GM23338 (cell line): ENCODE measurements at regions not wholly inside any gene's neighbourhood (a gene's known extent, or its start where the extent isn't known, plus 50 kb on each side); places are given as distances from the start of the nearest gene placed in this dataset.

ENCODE experiments used
- CREB1 ChIP-seq: fragments of 250-450 bp; sonication (Bioruptor Pico); IDR thresholded peaks from 2 replicates; pipeline ENCODE4 v1.5.0; 2020; ENCODE audit warnings: low read depth, mild to moderate bottlenecking, moderate library complexity
- EZH2 ChIP-seq: fragments of 200-600 bp; sonication (generic); IDR thresholded peaks from one replicate; pipeline ENCODE4 v1.8.0; 2017; ENCODE audit warnings: antibody characterized with exemption, mild to moderate bottlenecking, low read depth; ENCODE audit not compliant: unreplicated experiment
- EZH2phosphoT487 ChIP-seq: fragments of 200-600 bp; sonication (generic); IDR thresholded peaks from one replicate; pipeline ENCODE4 v1.8.1; 2018; ENCODE audit warnings: antibody characterized with exemption; ENCODE audit not compliant: unreplicated experiment
- JUNB ChIP-seq: IDR thresholded peaks from one replicate; pipeline ENCODE4 v1.6.1; 2016; ENCODE audit warnings: antibody characterized with exemption; ENCODE audit not compliant: unreplicated experiment
- NANOG ChIP-seq: IDR thresholded peaks from 2 replicates; pipeline ENCODE4 v1.6.1; 2016; ENCODE audit warnings: antibody characterized with exemption, borderline replicate concordance
- POLR2AphosphoS5 ChIP-seq: IDR thresholded peaks from 2 replicates; pipeline ENCODE4 v1.6.1; 2016; ENCODE audit warnings: antibody characterized with exemption, low read depth
- STAT1 ChIP-seq: IDR thresholded peaks from one replicate; pipeline ENCODE4 v1.6.1; 2016; ENCODE audit warnings: antibody characterized with exemption; ENCODE audit not compliant: unreplicated experiment
- ZNF114 ChIP-seq: fragments of 250-450 bp; sonication (Bioruptor Pico); IDR thresholded peaks from 2 replicates; pipeline ENCODE4 v1.5.0; 2020; ENCODE audit warnings: mild to moderate bottlenecking, moderate library complexity
- ZNF331 ChIP-seq: fragments of 250-450 bp; sonication (Bioruptor Pico); IDR thresholded peaks from 2 replicates; pipeline ENCODE4 v1.5.0; 2020; ENCODE audit warnings: low read depth, mild to moderate bottlenecking, moderate library complexity
- TF ChIP-seq, protein P1 (sequence below), 2 experiments: fragments of 200-600 bp in 1 of 2; sonication (generic) in 1 of 2; conservative IDR thresholded peaks; 2 replicates each; pipeline versions ENCODE4 v1.5.1 to v1.6.1; 2016 to 2017; ENCODE audit warnings: antibody characterized with exemption in 2 of 2, low read depth in 2 of 2, mild to moderate bottlenecking in 2 of 2, moderate library complexity in 1 of 2
- TF ChIP-seq, protein P2 (sequence below): IDR thresholded peaks from one replicate; pipeline ENCODE4 v1.6.1; 2018; ENCODE audit warnings: antibody characterized with exemption; ENCODE audit not compliant: unreplicated experiment
- TF ChIP-seq, protein P3 (sequence below): IDR thresholded peaks from 2 replicates; pipeline ENCODE4 v1.6.1; 2016; ENCODE audit warnings: antibody characterized with exemption
- TF ChIP-seq, protein P4 (sequence below): fragments of 250-450 bp; sonication (Bioruptor Pico); IDR thresholded peaks from 2 replicates; pipeline ENCODE4 v1.5.0; 2020; ENCODE audit warnings: mild to moderate bottlenecking, moderate library complexity

DNA sequence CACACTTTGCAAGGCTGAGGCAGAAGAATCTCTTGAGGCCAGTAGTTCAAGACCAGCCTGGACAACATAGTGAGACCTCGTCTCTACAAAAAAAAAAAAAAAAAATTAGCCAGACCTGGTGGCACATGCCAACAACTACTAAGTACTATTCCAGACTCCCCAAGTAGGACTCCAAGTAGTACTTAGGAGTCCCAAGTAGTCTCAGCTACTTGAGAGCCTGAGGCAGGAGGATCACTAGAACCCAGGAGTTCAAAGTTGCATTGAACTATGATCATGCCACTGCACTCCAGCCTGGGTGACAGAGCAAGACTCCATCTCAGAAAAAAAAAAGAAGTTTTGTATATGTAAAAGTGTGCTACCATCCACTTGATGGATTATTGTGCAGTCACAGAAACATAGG is 486.6 kb downstream of the SOX2 start:
- TF ChIP-seq POLR2AphosphoS5 (no peak), EZH2phosphoT487 (no peak), EZH2 (no peak), CREB1 (CRISPR knock-in tag) (no peak), ZNF331 (CRISPR knock-in tag) (no peak), JUNB (no peak), ZNF114 (CRISPR knock-in tag) (no peak), NANOG (no peak), STAT1 (no peak)
- TF ChIP-seq, protein P1, sequence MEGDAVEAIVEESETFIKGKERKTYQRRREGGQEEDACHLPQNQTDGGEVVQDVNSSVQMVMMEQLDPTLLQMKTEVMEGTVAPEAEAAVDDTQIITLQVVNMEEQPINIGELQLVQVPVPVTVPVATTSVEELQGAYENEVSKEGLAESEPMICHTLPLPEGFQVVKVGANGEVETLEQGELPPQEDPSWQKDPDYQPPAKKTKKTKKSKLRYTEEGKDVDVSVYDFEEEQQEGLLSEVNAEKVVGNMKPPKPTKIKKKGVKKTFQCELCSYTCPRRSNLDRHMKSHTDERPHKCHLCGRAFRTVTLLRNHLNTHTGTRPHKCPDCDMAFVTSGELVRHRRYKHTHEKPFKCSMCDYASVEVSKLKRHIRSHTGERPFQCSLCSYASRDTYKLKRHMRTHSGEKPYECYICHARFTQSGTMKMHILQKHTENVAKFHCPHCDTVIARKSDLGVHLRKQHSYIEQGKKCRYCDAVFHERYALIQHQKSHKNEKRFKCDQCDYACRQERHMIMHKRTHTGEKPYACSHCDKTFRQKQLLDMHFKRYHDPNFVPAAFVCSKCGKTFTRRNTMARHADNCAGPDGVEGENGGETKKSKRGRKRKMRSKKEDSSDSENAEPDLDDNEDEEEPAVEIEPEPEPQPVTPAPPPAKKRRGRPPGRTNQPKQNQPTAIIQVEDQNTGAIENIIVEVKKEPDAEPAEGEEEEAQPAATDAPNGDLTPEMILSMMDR (conservative IDR thresholded peaks at IDR 0.05; ENCODE audit: low read depth in 2 of 2) = no peak
- TF ChIP-seq, protein P2, sequence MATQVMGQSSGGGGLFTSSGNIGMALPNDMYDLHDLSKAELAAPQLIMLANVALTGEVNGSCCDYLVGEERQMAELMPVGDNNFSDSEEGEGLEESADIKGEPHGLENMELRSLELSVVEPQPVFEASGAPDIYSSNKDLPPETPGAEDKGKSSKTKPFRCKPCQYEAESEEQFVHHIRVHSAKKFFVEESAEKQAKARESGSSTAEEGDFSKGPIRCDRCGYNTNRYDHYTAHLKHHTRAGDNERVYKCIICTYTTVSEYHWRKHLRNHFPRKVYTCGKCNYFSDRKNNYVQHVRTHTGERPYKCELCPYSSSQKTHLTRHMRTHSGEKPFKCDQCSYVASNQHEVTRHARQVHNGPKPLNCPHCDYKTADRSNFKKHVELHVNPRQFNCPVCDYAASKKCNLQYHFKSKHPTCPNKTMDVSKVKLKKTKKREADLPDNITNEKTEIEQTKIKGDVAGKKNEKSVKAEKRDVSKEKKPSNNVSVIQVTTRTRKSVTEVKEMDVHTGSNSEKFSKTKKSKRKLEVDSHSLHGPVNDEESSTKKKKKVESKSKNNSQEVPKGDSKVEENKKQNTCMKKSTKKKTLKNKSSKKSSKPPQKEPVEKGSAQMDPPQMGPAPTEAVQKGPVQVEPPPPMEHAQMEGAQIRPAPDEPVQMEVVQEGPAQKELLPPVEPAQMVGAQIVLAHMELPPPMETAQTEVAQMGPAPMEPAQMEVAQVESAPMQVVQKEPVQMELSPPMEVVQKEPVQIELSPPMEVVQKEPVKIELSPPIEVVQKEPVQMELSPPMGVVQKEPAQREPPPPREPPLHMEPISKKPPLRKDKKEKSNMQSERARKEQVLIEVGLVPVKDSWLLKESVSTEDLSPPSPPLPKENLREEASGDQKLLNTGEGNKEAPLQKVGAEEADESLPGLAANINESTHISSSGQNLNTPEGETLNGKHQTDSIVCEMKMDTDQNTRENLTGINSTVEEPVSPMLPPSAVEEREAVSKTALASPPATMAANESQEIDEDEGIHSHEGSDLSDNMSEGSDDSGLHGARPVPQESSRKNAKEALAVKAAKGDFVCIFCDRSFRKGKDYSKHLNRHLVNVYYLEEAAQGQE = no peak
- TF ChIP-seq, protein P3, sequence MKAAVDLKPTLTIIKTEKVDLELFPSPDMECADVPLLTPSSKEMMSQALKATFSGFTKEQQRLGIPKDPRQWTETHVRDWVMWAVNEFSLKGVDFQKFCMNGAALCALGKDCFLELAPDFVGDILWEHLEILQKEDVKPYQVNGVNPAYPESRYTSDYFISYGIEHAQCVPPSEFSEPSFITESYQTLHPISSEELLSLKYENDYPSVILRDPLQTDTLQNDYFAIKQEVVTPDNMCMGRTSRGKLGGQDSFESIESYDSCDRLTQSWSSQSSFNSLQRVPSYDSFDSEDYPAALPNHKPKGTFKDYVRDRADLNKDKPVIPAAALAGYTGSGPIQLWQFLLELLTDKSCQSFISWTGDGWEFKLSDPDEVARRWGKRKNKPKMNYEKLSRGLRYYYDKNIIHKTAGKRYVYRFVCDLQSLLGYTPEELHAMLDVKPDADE = no peak
- TF ChIP-seq, protein P4, sequence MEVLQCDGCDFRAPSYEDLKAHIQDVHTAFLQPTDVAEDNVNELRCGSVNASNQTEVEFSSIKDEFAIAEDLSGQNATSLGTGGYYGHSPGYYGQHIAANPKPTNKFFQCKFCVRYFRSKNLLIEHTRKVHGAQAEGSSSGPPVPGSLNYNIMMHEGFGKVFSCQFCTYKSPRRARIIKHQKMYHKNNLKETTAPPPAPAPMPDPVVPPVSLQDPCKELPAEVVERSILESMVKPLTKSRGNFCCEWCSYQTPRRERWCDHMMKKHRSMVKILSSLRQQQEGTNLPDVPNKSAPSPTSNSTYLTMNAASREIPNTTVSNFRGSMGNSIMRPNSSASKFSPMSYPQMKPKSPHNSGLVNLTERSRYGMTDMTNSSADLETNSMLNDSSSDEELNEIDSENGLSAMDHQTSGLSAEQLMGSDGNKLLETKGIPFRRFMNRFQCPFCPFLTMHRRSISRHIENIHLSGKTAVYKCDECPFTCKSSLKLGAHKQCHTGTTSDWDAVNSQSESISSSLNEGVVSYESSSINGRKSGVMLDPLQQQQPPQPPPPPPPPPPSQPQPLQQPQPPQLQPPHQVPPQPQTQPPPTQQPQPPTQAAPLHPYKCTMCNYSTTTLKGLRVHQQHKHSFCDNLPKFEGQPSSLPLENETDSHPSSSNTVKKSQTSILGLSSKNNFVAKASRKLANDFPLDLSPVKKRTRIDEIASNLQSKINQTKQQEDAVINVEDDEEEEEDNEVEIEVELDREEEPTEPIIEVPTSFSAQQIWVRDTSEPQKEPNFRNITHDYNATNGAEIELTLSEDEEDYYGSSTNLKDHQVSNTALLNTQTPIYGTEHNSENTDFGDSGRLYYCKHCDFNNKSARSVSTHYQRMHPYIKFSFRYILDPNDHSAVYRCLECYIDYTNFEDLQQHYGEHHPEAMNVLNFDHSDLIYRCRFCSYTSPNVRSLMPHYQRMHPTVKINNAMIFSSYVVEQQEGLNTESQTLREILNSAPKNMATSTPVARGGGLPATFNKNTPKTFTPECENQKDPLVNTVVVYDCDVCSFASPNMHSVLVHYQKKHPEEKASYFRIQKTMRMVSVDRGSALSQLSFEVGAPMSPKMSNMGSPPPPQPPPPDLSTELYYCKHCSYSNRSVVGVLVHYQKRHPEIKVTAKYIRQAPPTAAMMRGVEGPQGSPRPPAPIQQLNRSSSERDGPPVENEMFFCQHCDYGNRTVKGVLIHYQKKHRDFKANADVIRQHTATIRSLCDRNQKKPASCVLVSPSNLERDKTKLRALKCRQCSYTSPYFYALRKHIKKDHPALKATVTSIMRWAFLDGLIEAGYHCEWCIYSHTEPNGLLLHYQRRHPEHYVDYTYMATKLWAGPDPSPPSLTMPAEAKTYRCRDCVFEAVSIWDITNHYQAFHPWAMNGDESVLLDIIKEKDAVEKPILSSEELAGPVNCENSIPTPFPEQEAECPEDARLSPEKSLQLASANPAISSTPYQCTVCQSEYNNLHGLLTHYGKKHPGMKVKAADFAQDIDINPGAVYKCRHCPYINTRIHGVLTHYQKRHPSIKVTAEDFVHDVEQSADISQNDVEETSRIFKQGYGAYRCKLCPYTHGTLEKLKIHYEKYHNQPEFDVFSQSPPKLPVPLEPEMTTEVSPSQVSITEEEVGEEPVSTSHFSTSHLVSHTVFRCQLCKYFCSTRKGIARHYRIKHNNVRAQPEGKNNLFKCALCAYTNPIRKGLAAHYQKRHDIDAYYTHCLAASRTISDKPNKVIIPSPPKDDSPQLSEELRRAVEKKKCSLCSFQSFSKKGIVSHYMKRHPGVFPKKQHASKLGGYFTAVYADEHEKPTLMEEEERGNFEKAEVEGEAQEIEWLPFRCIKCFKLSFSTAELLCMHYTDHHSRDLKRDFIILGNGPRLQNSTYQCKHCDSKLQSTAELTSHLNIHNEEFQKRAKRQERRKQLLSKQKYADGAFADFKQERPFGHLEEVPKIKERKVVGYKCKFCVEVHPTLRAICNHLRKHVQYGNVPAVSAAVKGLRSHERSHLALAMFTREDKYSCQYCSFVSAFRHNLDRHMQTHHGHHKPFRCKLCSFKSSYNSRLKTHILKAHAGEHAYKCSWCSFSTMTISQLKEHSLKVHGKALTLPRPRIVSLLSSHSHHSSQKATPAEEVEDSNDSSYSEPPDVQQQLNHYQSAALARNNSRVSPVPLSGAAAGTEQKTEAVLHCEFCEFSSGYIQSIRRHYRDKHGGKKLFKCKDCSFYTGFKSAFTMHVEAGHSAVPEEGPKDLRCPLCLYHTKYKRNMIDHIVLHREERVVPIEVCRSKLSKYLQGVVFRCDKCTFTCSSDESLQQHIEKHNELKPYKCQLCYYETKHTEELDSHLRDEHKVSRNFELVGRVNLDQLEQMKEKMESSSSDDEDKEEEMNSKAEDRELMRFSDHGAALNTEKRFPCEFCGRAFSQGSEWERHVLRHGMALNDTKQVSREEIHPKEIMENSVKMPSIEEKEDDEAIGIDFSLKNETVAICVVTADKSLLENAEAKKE = no peak
